ENCODE measurements at regions not wholly inside any gene's neighbourhood (a gene's known extent, or its start where the extent isn't known, plus 50 kb on each side); places are given as distances from the start of the nearest gene placed in this dataset.

- TF ChIP-seq EP300 (IDR thresholded peaks at IDR 0.05; ENCODE audit: borderline replicate concordance in 1 of 2, low read depth in 2 of 2, low read length in 2 of 2) (no peak), TCF12 (IDR thresholded peaks at IDR 0.05; ENCODE audit: low read depth, low read length) (no peak), KDM4A (IDR thresholded peaks at IDR 0.05; ENCODE audit: low read depth, low read length, severe bottlenecking) (no peak), TAF1 (IDR thresholded peaks at IDR 0.05; ENCODE audit: low read depth, low read length) (no peak), CHD1 (IDR thresholded peaks at IDR 0.05; ENCODE audit: low read depth, low read length) (no peak), POLR2A (IDR thresholded peaks at IDR 0.05; ENCODE audit: control extremely low read depth in 1 of 2, low read depth in 2 of 2, low read length in 2 of 2) (no peak), MAX (IDR thresholded peaks at IDR 0.05) (no peak)
Observed at GRCh38 chr11:92284558-92284957, 59.9 kb downstream of the FAT3 start (continued).
